GM23338 (cell line): ENCODE measurements at regions not wholly inside any gene's neighbourhood (a gene's known extent, or its start where the extent isn't known, plus 50 kb on each side); places are given as distances from the start of the nearest gene placed in this dataset.

Source experiments
- ATAC-seq: fragments of 200-7000 bp; cut with Tn5 transposase; 3 replicates; pipeline ENCODE4 v1.9.1; 2020
- DNase-seq: peaks from one replicate; pipeline ENCODE4 v3.0.0-alpha.2; 2015; ENCODE audit warnings: low spot score
- H2AFZ ChIP-seq: fragments of 200-600 bp; sonication (generic); 2 replicates; pipeline ENCODE4 v1.8.0; 2016; ENCODE audit warnings: antibody characterized with exemption, mild to moderate bottlenecking, moderate library complexity
- H3F3A ChIP-seq: fragments of 200-600 bp; sonication (generic); replicated peaks from 2 replicates; pipeline ENCODE4 v1.8.0; 2017; ENCODE audit warnings: antibody characterized with exemption, mixed run types, low read depth
- H3K27ac ChIP-seq: fragments of 200-600 bp; sonication (generic); 2 replicates; pipeline ENCODE4 v1.6.1; 2016; ENCODE audit warnings: low read depth
- H3K27me3 ChIP-seq: fragments of 200-600 bp; sonication (generic); 2 replicates; pipeline ENCODE4 v1.8.0; 2016; ENCODE audit warnings: mild to moderate bottlenecking, mixed run types, moderate library complexity; ENCODE audit not compliant: insufficient read depth
- H3K36me3 ChIP-seq: fragments of 200-600 bp; sonication (generic); 2 replicates; pipeline ENCODE4 v1.8.0; 2016; ENCODE audit warnings: mild to moderate bottlenecking; ENCODE audit not compliant: insufficient read depth
- H3K4me1 ChIP-seq: fragments of 200-600 bp; sonication (generic); 2 replicates; pipeline ENCODE4 v1.8.0; 2016; ENCODE audit warnings: mild to moderate bottlenecking, moderate library complexity; ENCODE audit not compliant: insufficient read depth
- H3K4me2 ChIP-seq: fragments of 200-600 bp; sonication (generic); 2 replicates; pipeline ENCODE4 v1.7.1; 2017; ENCODE audit warnings: mixed run types
- H3K4me3 ChIP-seq: fragments of 200-600 bp; sonication (generic); 2 replicates; pipeline ENCODE4 v1.6.1; 2016; ENCODE audit warnings: mixed run types
- H3K79me2 ChIP-seq: fragments of 200-600 bp; sonication (generic); replicated peaks from 2 replicates; pipeline ENCODE4 v1.8.0; 2017; ENCODE audit warnings: mild to moderate bottlenecking; ENCODE audit not compliant: insufficient read depth
- H3K9me2 ChIP-seq: fragments of 200-600 bp; sonication (generic); 2 replicates; pipeline ENCODE4 v1.8.0; 2017; ENCODE audit not compliant: insufficient read depth
- H4K20me1 ChIP-seq: fragments of 200-600 bp; sonication (generic); replicated peaks from 2 replicates; pipeline ENCODE4 v1.8.0; 2017; ENCODE audit warnings: mild to moderate bottlenecking; ENCODE audit not compliant: insufficient read depth
- H3K27ac Mint-ChIP-seq: 2 replicates; pipeline ENCODE4 v1.8.0; 2020; ENCODE audit warnings: inconsistent platforms, mild to moderate bottlenecking, moderate library complexity, mixed read lengths
- H3K27me3 Mint-ChIP-seq: 3 replicates; pipeline ENCODE4 v1.8.0; 2022; ENCODE audit warnings: low read depth, mild to moderate bottlenecking, moderate library complexity, mixed read lengths, inconsistent platforms; ENCODE audit not compliant: insufficient read depth, poor library complexity
- H3K36me3 Mint-ChIP-seq: 3 replicates; pipeline ENCODE4 v1.8.0; 2021; ENCODE audit warnings: low read depth, mild to moderate bottlenecking, inconsistent platforms, moderate library complexity, mixed read lengths
- H3K4me1 Mint-ChIP-seq: 3 replicates; pipeline ENCODE4 v1.8.0; 2020; ENCODE audit warnings: mild to moderate bottlenecking, inconsistent platforms, mixed read lengths
- H3K4me3 Mint-ChIP-seq: 3 replicates; pipeline ENCODE4 v1.8.0; 2021; ENCODE audit warnings: moderate library complexity, mild to moderate bottlenecking, inconsistent platforms, mixed read lengths
- H3K9me3 Mint-ChIP-seq: 3 replicates; pipeline ENCODE4 v1.8.0; 2020; ENCODE audit warnings: moderate library complexity, mild to moderate bottlenecking, inconsistent platforms, mixed read lengths
- EZH2phosphoT487 ChIP-seq: fragments of 200-600 bp; sonication (generic); IDR thresholded peaks from one replicate; pipeline ENCODE4 v1.8.1; 2018; ENCODE audit warnings: antibody characterized with exemption; ENCODE audit not compliant: unreplicated experiment
- JUNB ChIP-seq: IDR thresholded peaks from one replicate; pipeline ENCODE4 v1.6.1; 2016; ENCODE audit warnings: antibody characterized with exemption; ENCODE audit not compliant: unreplicated experiment
- NANOG ChIP-seq: IDR thresholded peaks from 2 replicates; pipeline ENCODE4 v1.6.1; 2016; ENCODE audit warnings: antibody characterized with exemption, borderline replicate concordance
- STAT1 ChIP-seq: IDR thresholded peaks from one replicate; pipeline ENCODE4 v1.6.1; 2016; ENCODE audit warnings: antibody characterized with exemption; ENCODE audit not compliant: unreplicated experiment
- ZNF114 ChIP-seq: fragments of 250-450 bp; sonication (Bioruptor Pico); IDR thresholded peaks from 2 replicates; pipeline ENCODE4 v1.5.0; 2020; ENCODE audit warnings: mild to moderate bottlenecking, moderate library complexity
- ZNF331 ChIP-seq: fragments of 250-450 bp; sonication (Bioruptor Pico); IDR thresholded peaks from 2 replicates; pipeline ENCODE4 v1.5.0; 2020; ENCODE audit warnings: low read depth, mild to moderate bottlenecking, moderate library complexity
- TF ChIP-seq, protein P1 (sequence below), 2 experiments: fragments of 200-600 bp in 1 of 2; sonication (generic) in 1 of 2; conservative IDR thresholded peaks; 2 replicates each; pipeline versions ENCODE4 v1.5.1 to v1.6.1; 2016 to 2017; ENCODE audit warnings: antibody characterized with exemption in 2 of 2, low read depth in 2 of 2, mild to moderate bottlenecking in 2 of 2, moderate library complexity in 1 of 2
- TF ChIP-seq, protein P2 (sequence below): IDR thresholded peaks from 2 replicates; pipeline ENCODE4 v1.6.1; 2016; ENCODE audit warnings: antibody characterized with exemption
- TF ChIP-seq, protein P3 (sequence below): IDR thresholded peaks from one replicate; pipeline ENCODE4 v1.6.1; 2018; ENCODE audit warnings: antibody characterized with exemption; ENCODE audit not compliant: unreplicated experiment

DNA sequence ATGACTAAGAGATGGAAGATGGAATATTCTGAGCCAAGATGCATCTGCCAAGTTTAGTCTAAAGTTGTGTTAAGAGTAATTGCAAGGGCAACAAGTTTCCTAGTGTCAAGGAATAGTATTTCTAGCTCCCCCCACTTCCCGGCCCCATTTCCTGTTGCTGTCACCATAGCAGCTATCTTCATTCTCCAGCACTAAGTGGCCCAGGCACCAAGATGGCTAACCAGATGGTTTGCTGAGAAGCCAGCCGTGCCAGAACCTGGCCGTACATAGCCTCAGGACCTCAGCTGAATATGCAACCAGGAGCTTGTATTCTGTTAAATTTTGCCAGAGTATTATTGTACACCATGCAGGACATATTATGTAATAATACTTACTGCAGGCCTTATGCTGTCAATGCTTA lies 108.8 kb upstream of the UMPS start (continued):
- TF ChIP-seq, protein P1, sequence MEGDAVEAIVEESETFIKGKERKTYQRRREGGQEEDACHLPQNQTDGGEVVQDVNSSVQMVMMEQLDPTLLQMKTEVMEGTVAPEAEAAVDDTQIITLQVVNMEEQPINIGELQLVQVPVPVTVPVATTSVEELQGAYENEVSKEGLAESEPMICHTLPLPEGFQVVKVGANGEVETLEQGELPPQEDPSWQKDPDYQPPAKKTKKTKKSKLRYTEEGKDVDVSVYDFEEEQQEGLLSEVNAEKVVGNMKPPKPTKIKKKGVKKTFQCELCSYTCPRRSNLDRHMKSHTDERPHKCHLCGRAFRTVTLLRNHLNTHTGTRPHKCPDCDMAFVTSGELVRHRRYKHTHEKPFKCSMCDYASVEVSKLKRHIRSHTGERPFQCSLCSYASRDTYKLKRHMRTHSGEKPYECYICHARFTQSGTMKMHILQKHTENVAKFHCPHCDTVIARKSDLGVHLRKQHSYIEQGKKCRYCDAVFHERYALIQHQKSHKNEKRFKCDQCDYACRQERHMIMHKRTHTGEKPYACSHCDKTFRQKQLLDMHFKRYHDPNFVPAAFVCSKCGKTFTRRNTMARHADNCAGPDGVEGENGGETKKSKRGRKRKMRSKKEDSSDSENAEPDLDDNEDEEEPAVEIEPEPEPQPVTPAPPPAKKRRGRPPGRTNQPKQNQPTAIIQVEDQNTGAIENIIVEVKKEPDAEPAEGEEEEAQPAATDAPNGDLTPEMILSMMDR (conservative IDR thresholded peaks at IDR 0.05; ENCODE audit: low read depth in 2 of 2) = no peak
- TF ChIP-seq ZNF114 (CRISPR knock-in tag) (no peak), NANOG (no peak), STAT1 (no peak)
- TF ChIP-seq, protein P2, sequence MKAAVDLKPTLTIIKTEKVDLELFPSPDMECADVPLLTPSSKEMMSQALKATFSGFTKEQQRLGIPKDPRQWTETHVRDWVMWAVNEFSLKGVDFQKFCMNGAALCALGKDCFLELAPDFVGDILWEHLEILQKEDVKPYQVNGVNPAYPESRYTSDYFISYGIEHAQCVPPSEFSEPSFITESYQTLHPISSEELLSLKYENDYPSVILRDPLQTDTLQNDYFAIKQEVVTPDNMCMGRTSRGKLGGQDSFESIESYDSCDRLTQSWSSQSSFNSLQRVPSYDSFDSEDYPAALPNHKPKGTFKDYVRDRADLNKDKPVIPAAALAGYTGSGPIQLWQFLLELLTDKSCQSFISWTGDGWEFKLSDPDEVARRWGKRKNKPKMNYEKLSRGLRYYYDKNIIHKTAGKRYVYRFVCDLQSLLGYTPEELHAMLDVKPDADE = no peak

DNA sequence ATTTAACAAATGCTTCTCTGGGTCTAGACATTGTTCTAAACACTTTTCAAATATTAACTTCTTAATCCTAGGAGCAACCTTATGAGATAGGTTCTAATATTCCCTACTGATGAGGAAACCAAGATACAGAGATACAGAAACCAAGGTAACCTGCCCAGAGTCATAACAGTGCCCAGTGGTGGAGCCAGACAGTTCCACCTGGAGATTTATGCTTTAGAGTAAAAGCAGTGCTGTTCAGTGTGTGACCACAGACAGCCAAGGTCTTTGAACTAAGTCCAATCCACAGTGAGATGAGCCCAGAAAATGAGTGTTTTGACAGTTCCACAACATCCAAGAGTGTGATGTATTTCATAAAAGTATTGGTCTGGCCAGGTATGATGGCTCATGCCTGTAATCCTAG lies 105.2 kb upstream of the UMPS start:
- no peaks in the 10 kb centered on the region for H3K79me2 ChIP-seq
- DNase-seq = no peak
- H3K4me1 ChIP-seq = 0 out of 2 replicates have a peak, but pooled peaks cover 4% of the 10 kb centered on the region
- H3K9me2 ChIP-seq = no peaks in the 10 kb centered on the region
- no peaks in the 10 kb centered on the region for H4K20me1 ChIP-seq
- no peaks in the 10 kb centered on the region for H3F3A ChIP-seq
- H3K36me3 ChIP-seq = no peaks in the 10 kb centered on the region
- H3K4me3 ChIP-seq = no peak overlapping the region
- TF ChIP-seq, protein P2 = no peak
- TF ChIP-seq ZNF331 (CRISPR knock-in tag) (no peak), EZH2phosphoT487 (no peak), JUNB (no peak)
- TF ChIP-seq, protein P3, sequence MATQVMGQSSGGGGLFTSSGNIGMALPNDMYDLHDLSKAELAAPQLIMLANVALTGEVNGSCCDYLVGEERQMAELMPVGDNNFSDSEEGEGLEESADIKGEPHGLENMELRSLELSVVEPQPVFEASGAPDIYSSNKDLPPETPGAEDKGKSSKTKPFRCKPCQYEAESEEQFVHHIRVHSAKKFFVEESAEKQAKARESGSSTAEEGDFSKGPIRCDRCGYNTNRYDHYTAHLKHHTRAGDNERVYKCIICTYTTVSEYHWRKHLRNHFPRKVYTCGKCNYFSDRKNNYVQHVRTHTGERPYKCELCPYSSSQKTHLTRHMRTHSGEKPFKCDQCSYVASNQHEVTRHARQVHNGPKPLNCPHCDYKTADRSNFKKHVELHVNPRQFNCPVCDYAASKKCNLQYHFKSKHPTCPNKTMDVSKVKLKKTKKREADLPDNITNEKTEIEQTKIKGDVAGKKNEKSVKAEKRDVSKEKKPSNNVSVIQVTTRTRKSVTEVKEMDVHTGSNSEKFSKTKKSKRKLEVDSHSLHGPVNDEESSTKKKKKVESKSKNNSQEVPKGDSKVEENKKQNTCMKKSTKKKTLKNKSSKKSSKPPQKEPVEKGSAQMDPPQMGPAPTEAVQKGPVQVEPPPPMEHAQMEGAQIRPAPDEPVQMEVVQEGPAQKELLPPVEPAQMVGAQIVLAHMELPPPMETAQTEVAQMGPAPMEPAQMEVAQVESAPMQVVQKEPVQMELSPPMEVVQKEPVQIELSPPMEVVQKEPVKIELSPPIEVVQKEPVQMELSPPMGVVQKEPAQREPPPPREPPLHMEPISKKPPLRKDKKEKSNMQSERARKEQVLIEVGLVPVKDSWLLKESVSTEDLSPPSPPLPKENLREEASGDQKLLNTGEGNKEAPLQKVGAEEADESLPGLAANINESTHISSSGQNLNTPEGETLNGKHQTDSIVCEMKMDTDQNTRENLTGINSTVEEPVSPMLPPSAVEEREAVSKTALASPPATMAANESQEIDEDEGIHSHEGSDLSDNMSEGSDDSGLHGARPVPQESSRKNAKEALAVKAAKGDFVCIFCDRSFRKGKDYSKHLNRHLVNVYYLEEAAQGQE = no peak
- TF ChIP-seq, protein P1 (conservative IDR thresholded peaks at IDR 0.05; ENCODE audit: low read depth in 2 of 2) = no peak
- Mint-ChIP-seq H3K4me3 (no peak overlapping the region), H3K27ac (no peak overlapping the region), H3K27me3 (peaks cover under 1% of the 10 kb centered on the region), H3K9me3 (no peaks in the 10 kb centered on the region), H3K4me1 (peaks cover 10% of the 10 kb centered on the region; the same call in 2 of the 3 replicates), H3K36me3 (no peaks in the 10 kb centered on the region)
- no peak overlapping the region for H3K27ac ChIP-seq
- H2AFZ ChIP-seq = no peak overlapping the region
- no peak for ATAC-seq
- no peak overlapping the region for H3K4me2 ChIP-seq
- H3K27me3 ChIP-seq = no peaks in the 10 kb centered on the region
